Hepatocyte (in vitro differentiated cells): ENCODE measurements at regions not wholly inside any gene's neighbourhood (a gene's known extent, or its start where the extent isn't known, plus 50 kb on each side); places are given as distances from the start of the nearest gene placed in this dataset.

Source experiments
- EZH2 ChIP-seq: fragments of 200-600 bp; sonication (generic); IDR thresholded peaks from 2 replicates; pipeline ENCODE4 v1.6.1; 2016; ENCODE audit warnings: antibody characterized with exemption, mild to moderate bottlenecking, borderline replicate concordance
- EZH2phosphoT487 ChIP-seq: fragments of 200-600 bp; sonication (generic); IDR thresholded peaks from one replicate; pipeline ENCODE4 v1.6.1; 2018; ENCODE audit warnings: antibody characterized with exemption, mild to moderate bottlenecking, low read depth, moderate library complexity; ENCODE audit not compliant: unreplicated experiment, severe bottlenecking
- TF ChIP-seq, protein P1 (sequence below): fragments of 200-600 bp; sonication (generic); IDR thresholded peaks from 2 replicates; pipeline ENCODE4 v1.5.1; 2016; ENCODE audit warnings: antibody characterized with exemption, mild to moderate bottlenecking; ENCODE audit not compliant: poor library complexity

- TF ChIP-seq, protein P1, sequence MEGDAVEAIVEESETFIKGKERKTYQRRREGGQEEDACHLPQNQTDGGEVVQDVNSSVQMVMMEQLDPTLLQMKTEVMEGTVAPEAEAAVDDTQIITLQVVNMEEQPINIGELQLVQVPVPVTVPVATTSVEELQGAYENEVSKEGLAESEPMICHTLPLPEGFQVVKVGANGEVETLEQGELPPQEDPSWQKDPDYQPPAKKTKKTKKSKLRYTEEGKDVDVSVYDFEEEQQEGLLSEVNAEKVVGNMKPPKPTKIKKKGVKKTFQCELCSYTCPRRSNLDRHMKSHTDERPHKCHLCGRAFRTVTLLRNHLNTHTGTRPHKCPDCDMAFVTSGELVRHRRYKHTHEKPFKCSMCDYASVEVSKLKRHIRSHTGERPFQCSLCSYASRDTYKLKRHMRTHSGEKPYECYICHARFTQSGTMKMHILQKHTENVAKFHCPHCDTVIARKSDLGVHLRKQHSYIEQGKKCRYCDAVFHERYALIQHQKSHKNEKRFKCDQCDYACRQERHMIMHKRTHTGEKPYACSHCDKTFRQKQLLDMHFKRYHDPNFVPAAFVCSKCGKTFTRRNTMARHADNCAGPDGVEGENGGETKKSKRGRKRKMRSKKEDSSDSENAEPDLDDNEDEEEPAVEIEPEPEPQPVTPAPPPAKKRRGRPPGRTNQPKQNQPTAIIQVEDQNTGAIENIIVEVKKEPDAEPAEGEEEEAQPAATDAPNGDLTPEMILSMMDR, result no peak
- TF ChIP-seq EZH2 (no peak), EZH2phosphoT487 (no peak)
Observed at GRCh38 chr1:5717031-5717682, 275.1 kb downstream of the NPHP4 start.
